Activated T-cell treated with anti-CD3 and anti-CD28 coated beads, Interleukin-2, amount 50 U/mL, for 1 hour (primary cell): ENCODE measurements at regions not wholly inside any gene's neighbourhood (a gene's known extent, or its start where the extent isn't known, plus 50 kb on each side); places are given as distances from the start of the nearest gene placed in this dataset.

ENCODE experiments used
- DNase-seq: peaks from one replicate; pipeline ENCODE4 v3.0.0-alpha.2; 2020

DNA sequence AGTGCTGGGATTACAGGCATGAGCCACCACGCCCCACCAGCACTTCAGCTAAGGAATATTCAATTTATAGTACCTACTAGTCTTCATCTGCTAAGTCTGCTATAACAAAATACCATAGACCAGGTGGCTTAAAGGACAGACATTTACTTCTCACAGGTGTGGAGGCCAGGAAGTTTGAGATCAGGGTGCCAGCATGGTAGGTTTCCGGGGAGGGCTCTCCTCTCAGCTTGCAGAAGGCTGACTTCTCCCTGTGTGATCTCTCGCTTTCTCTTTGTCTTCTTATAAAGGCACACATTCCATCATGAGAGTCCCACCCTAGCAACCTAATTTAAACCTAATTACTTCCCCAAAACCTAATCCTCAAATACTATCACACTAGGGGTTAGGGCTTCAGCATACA lies 433.0 kb downstream of the INSC start:
- DNase-seq, result no peak

DNA sequence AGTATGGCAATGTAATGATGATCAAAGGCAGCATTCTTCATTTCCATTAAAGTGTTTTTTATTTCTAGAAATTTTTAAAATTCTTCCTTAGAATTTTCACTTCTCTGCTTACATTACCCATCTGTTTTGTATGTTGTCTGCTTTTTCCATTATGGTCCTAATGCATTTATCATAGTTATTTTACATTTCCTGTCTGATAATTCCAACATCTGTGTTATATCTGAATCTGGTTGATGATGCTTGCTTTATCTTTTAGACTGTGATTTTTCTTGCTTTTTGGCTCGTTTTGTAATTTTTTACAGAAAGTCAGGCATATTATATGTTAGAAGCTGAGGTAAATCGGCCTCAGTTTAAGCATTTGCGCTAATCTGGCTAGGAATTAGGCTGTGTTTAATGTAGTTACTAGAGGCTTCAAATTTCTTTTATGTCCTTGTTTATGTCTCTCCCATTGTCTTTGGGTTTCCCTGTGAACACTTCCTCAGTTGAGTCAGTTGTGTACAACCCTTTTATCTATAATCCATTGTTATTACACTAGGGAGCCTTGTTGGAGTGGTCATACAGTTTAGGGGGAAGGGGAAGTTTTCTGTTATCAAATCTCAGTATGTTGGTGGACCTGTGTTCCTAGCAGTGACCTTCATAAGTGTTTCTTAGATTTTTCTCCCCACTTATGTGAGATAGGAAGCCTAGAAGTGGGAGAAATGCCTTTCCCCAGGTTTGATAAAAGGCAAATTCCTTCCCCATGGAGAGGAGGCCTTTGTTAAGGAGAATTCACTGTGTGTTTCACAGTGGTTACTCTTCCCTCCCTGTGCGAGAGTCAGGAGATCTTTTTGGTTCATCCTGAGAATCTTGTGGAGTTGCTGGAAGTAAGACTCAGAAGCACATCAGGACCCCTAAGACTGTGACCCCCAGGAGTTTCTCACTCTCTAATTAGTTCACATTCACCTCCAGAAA lies 437.5 kb downstream of the INSC start:
- no peak for DNase-seq

DNA sequence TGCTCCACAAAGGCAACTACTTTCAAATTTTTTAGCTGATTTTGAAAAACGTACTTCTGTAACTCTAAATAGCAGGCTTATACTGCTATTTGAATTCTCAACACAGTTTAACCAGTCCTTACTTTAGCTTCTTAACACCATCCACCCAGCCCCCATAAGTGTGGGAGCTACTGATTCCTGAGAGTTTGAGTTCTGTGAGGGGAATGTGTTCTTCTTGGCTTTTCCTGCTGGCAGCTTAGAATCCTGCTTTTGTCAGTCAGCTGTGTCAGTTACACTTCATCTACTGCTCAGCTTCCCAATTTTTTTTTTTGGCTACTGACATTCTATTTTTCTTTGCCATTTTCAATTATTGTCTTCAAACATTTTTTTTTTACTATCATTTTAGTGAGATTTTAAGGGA lies 440.4 kb downstream of the INSC start:
- no peak for DNase-seq

DNA sequence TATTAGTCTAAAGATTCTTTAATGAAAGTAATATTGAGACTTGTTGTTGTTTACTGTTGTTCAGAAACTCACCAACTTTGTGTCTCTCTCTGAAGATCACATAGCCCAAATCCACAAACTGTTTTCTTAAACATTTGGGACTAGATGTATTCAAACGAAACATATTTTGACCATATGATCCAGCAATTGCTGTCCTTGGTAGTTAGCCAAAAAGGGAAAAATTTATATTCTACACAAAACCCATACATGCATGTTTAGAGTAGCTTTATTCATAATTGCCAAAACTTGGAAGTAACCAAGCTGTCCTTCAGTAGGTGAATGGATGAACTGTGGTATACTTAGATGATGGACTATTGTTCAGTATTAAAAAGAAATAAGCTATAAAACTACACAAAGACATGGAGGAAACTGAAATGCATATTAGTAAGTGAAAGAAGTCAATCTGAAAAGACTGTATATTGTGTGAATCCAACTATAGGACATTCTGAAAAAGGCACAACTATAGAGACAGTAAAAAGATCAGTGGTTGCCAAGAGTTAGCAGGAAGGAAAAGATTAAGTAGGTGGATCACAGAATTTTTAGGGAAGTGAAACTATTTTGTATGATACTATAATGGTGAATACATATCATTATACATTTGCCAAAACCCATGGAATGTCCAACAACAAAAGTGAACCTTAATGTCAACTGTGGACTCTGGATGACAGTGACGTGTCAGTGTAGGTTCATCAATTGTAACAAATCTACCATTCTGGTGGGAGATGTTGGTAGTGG lies 442.9 kb downstream of the INSC start:
- DNase-seq, result no peak

DNA sequence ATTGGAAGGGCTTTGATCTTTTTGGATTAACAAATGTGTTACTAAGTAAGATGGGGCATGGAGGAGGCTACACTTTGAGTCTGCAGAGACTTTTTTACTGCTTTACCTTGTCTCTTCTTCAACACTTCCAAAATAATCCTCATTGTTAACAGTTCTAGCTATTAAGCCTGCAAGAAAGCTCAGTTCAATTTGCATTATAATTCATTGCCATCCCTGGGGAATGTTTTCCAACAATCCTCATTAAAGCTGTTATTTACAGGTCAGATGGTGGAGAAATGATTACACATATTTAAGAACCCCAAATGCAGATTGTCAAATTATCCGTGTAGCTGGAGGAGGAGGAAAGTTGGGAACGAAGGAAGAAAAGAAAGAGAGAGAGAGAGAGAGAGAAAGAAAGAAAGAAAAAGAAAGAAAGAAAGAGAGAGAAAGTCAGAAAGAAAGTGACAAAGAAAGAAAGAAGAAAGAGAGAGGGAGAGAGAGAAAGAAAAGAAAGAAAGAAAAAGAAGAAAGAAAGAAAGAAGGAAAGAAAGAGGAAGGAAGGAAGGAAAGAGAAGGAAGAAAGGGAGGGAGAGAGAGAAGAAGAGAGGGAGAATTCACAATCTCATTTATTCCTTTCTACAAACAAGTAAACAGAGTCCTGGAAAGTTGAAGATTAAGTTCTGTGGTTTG lies 443.9 kb downstream of the INSC start:
- no peak for DNase-seq

DNA sequence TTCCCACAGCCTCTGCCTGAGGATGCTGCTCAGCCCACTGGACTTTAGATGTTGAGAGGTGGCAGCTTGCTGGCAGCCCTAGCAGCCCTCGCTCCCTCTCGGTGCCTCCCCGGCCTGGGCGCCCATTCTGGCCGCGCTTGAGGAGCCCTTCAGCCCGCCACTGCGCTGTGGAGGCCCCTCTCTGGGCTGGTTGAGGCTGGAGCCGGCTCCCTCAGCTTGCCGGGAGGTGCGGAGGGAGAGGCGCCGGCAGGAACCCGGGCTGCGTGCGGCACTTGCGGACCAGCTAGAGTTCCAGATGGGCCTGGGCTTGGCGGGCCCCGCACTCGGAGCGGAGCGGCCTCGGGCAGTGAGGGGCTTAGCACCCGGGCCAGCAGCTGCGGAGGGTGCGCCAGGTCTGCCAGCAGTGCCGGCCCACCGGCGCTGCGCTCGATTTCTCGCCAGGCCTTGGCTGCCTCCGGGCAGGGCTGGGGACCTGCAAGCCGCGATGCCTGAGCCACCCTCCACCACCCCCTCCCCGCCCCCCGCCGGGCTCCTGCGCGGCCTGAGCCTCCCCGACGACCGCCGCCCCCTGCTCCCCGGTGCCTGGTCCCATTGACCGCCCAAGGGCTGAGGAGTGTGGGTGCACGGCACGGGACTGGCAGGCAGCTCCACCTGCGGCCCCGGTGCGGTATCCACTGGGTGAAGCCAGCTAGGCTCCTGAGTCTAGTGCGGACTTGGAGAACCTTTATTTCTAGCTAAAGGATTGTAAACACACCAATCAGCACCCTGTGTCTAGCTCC lies 446.2 kb downstream of the INSC start:
- DNase-seq, result no peak

DNA sequence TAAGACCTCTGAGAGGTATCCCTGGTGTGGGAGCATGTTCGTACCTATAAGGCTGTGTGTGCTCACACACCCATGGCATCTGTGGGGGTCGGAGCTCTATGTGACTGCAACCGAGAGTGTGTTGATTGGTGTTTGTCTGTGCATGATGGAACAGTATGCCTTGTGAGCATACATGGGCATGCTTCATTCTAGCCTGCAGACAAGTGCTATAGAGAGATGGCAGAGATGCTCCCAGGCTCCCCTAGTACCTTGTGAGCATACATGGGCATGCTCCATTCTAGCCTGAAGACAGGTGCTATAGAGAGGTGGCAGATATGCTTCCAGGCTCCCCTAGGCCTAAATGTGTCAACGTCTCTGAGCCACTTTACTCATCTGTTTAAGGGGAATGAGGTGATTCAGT lies 447.5 kb downstream of the INSC start:
- DNase-seq, result no peak

DNA sequence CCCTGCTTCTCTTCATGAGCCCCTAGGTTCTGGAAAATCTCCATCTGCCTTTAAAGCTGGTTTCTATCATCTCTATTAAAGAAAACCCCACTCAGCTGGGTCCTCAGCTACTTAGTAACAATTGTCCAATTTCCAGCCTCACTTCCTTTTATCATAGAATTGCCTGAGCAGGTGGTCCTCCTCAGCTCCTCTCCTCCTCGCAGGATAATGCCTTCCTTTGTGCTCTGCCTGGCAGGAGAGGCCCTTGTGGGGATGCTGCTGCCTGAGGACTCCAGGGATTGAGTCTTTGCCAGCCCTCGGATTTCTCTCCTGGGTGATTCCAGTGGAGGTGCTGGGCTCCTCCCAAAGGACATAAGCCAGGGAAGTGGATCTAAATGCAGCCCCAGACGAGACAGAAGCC lies 448.3 kb downstream of the INSC start:
- DNase-seq, result no peak

DNA sequence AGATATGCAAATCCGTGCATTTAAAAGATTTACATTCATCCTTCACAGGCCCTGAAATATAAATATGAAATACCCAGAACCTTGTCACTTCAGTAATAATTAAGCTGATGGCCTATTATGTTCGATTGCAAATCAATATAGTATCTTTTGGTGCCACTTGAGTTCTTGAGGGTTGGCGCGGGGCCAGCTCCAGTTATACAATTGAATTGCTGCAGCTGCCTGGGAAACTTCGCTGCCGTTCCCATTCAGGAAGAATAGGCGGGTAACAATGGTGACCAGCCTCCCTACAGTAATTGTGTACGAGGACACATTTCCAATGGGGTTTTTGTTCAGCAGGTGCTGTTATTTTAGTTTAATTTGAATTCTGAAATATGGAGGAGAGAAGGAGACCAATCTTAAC lies 451.2 kb downstream of the INSC start:
- no peak for DNase-seq

DNA sequence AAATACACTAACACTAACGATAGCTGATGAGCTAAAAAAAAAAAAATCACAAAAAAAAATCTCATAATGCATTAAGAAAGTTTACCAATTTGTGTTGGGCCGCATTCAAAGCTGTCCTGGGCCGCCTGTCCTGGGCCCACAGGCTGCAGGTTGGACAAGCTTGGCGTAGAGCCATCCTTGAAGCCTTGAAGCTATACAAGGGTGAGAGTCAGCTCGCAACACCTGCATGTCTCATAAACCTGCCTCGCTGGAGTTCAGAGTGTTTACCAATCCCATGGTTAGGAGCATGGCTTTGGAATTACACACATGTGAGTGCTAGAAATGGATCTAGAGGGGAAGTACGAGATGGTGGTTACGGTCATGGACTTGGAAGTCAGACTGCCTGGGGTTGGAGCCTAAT lies 453.7 kb downstream of the INSC start:
- DNase-seq, result no peak

DNA sequence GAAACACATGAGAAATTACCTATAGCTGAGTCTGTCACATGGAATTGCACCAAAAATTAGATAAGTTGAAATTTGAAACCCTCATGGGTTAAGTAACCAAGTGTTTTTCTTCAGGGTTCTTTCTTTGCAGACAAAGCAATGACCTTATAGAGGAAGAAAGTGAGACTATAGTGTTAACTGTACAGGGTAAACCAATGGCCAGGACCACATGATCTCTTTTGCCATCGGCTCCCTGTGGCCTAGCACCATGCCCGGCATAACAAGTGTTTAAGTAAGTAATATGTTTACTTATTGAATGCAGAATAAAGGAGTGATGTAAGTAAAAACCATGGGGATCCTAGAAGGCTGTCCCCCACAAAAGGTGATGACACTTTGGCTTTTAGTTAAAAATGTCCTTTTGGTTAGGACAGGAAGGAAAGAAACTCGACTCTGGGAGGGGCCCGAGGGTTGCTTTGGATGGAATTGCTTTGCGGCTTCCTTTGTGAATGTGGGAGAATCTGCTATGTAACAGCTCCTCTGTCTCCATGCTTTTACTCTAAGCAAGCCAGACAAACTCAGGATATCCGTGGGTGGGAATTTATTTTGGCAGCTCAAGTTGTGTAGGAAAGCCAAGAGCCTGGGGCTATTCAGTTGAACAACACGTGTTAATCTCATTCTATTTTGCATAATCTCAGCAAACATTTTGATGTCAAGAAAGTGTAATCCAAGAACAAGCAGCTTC lies 454.7 kb downstream of the INSC start:
- DNase-seq, result no peak

DNA sequence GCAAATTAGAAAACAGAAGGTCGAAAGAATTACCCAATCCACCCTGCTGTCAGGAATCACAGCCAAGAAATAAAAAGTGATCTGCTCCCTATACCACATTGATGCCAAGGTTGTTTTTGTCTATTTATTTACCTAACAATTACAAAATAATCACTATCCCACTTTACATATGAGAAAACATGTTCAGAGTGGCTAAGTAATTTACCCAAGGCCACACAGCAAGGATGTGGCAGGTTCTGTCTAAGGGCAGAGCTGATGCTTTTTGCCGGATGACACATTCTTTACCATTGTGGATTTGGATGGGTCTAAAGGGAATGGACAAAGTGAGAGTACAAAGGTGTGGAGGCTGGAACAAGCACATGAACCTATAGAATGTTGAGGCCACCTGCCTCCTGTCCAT lies 460.7 kb downstream of the INSC start:
- DNase-seq, result no peak

DNA sequence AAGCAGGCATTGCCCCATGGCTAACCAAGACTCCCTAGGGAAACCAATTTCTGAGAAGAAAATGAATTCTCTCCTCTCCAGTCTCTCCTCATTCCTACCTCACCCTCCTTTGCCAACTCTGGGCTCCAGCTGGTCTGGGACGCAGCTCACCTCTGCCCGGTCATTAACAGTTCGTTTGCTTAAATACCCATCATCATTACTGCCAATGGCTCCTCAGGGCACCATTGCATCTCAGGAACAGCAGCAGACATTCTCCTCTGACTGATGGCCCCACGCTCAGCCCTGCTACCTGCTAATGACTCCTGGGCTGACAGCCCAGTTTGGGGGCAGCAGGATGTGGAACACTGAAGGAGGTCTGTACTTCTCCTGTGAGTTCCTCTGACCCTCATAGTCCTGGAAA lies 462.0 kb downstream of the INSC start:
- DNase-seq, result no peak

DNA sequence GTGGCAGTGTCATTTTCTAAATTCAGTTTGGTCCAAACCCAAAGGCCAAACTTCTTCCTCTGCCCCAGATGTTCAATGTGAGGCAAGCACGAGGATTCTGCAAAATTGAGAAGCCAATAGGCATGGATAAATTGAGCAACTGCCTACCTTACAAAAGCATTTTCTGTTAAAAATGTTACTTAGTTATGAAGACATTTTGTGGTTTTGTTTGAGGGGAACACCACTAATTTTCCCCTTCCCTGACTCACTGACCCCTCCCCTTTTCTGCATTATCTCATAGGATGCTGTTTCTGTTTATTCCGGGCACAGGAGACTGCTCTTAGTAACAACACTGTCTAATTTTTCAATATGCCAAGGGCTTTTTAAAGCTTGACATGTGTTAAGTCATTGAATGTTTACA lies 462.8 kb downstream of the INSC start:
- DNase-seq, result no peak

DNA sequence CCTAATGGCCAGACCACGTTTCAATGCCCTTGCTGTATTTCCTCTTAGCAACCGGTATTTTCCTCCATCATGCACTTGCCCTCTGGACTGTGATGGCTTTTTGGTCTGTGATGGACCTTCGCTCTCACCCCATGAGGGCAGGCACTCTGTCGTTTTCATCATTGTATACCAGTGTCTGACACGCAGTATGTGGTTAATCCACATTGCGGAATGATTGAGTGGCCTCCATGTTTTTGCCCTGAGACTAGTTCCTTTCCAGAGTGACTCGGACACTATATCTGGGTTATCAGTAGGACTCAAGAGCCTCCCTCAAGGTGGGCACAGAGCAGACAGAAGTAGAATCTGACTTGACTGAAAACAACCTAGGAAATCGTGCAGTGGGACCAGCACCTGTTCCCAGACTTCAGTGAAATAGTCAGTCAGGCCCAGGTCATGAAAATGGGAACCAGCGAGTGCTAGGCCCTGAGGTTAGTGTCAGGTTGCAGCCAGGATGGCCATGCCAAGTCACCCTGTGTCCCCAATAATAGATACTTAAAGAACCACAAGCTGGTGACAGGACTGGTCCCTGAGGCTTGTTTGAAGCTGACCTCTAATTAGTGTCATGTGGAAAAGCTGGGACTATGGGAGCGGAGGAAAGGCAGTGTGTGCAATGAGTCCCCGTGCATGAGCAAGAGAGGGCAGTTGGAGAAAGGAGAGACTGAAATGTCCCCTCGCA lies 464.7 kb downstream of the INSC start:
- DNase-seq, result no peak

DNA sequence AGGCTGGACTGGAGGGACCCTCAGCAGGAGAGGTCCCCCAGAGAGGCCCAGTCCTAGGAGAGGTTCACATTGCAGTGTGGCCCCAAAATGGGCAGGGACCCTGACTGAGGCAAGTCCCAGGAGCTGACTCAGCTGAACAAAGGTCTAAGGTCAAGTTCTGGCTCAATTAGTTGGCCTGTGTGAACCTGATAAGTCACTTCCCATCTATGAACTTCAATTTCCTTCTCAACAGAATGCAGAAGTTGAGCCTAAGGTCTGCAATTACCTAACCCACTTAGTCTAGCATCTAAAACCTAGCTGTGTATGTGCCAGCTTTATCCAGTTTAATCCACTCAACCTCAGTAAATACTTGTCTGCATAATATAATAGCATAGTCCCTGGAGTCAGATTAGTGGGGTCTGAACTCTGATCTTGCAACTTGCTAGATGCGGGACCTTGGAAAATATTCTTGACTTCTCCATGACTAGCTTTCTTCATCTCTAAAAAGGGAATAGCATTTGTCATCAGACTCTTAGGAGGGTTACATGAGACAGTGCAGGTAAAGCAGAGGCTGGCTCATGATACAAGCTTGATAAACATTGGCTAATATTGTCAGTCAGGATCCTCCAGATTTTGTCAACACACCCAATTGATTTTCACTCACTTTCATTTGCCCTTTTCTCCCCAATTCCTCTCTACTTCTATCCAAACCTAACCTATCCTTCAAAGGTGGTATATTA lies 465.5 kb downstream of the INSC start:
- DNase-seq, result no peak

DNA sequence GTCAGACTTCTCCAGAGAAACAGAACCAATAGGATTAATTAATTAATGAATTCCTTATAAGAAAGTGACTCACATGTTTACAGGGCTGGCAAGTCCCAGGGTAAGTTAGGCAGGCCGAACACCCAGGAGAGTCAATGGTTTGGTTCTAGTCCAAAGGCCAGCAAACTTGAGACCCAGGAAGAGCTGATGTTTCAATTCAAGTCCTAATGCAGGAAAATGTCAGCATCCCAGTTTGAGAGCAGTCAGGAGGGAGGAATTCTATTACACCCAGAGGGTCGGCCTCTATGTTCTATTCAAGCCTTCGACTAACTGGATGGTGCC lies 466.0 kb downstream of the INSC start:
- no peak for DNase-seq

DNA sequence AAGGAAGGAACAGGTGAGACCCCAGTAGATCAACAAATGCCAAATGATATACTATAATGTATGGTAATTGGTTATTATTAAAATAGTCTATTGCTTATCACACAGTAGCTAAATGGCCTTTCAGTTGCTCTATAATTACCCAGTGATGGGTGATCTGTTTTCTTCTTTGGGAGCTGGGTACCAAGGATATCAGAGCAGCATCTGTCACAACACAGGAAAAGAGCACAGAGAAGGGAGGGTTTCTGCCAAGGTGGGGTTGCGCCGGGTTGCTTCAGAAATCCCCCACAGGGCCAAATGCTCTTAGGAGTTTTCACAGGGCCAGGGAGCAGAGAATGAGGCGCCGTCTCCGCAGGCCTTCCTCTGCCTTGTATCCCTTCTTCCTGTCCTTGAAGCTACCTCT lies 469.4 kb downstream of the INSC start:
- DNase-seq, result no peak

DNA sequence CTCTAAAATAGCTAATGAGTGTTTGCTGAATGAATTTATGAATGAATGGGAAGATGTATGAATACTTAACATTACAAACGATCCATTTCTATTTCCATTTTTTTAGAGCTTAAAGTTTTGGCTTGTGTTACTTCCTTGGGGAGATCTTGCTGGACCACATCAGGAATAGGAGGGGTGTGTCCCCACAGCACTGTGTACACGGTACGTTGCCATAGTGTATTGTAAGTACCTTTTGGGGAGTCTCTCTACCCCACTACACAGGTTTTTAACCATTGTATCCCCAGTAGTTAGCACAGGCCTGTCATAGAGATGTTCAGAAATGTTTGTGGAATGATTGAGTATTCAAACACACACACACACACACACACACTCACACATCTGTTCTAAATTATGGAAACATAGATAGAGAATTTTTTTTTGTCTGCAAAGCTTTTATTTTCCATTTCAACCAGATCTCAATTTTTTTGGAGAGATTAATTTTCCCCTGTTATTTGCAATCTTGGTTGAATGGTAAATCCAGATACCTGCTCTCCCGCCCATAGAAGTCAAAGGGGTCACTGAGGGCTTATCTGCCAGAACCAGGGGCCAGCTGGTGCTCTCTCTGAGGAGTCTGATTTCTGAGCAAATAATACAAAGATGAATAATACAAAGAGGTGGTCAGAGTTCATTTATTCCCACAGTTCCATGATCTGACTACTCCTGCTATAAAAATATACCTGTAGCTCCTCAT lies 471.0 kb downstream of the INSC start:
- no peak for DNase-seq

DNA sequence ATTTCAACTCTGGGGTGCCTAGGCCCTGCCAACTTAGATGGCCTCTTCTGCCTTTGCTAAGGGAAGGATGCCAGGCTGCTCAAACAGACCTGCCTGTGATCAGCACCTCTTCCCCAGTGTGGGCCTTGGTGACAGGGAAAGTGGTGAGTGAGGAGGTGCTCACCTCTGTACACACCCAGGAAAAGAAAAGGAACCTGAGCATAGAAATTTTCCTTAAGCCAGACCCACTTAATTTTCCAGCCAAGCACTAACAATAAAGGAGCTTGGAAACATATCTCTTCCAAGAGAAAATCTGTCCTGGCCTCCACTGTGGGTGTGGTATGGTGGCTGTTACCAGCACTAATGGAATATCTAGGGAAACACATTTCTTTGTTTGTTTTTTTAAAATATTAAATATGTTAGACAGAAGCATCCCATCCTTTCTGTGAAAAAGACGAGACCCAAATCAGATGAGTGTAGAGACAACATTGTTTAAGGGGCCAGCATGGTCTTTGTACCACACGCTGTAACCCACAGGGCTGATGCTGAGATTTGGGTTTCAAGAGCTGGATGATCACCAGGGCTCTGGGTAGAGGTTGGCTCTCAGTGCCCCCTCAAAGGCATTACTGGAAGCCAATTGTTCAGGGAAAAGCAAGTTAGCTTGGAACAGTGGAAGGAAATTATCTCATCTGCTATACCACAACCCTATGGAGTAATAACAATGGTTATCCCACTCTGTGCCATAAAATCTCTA lies 472.2 kb downstream of the INSC start:
- DNase-seq, result no peak
